Right lobe of liver (tissue), 6 donors: ENCODE measurements at regions not wholly inside any gene's neighbourhood (a gene's known extent, or its start where the extent isn't known, plus 50 kb on each side); places are given as distances from the start of the nearest gene placed in this dataset.

Experiments
- ATAC-seq, 4 donors: fragments of 200-7000 bp; cut with Tn5 transposase; one replicate each; pipeline ENCODE4 v1.9.1; 2020; ENCODE audit warnings: mild to moderate bottlenecking in 4 of 4, moderate library complexity in 4 of 4
- DNase-seq, 3 donors: peaks; one replicate each; pipeline ENCODE4 v3.0.0-alpha.2; 2020
- H3K27ac ChIP-seq, 3 donors: fragments of 200-600 bp; one replicate each; pipeline ENCODE4 v1.8.0; 2022
- H3K27me3 ChIP-seq, 2 donors: fragments of 200-600 bp; one replicate each; pipeline ENCODE4 v1.8.0; 2022
- H3K36me3 ChIP-seq, 4 donors: fragments of 200-600 bp; sonication (generic) in 1 of 4; one replicate each; pipeline versions ENCODE4 v1.5.1 to v1.8.0; 2017 to 2022; ENCODE audit warnings: control low read depth in 1 of 4
- H3K4me1 ChIP-seq, 4 donors: fragments of 200-600 bp; sonication (generic) in 1 of 4; one replicate each; pipeline versions ENCODE4 v1.5.1 to v1.8.0; 2017 to 2022; ENCODE audit warnings: control low read depth in 1 of 4
- H3K4me3 ChIP-seq, 3 donors: fragments of 200-600 bp; one replicate each; pipeline ENCODE4 v1.8.0; 2022
- H3K9me3 ChIP-seq, 4 donors: fragments of 200-600 bp; sonication (generic) in 1 of 4; one replicate each; pipeline versions ENCODE4 v1.5.1 to v1.8.0; 2017 to 2022; ENCODE audit warnings: control low read depth in 1 of 4
- CTCF ChIP-seq, 4 donors: fragments of 200-600 bp in 3 of 4; fragments of 450-650 bp in 1 of 4; IDR thresholded peaks; one replicate each; pipeline versions ENCODE4 v1.5.1 to v1.8.0; 2016 to 2022; ENCODE audit warnings: antibody characterized with exemption in 4 of 4, mild to moderate bottlenecking in 2 of 4
- POLR2A ChIP-seq: fragments of 450-650 bp; IDR thresholded peaks from one replicate; pipeline ENCODE4 v1.6.1; 2017; ENCODE audit warnings: antibody characterized with exemption, mild to moderate bottlenecking
- WGBS: methylation state at CpG from one replicate; pipeline ENCODE4 v1.1.6; 2018; ENCODE audit warnings: low coverage, low lambda C conversion rate; ENCODE audit not compliant: insufficient coverage; ENCODE audit errors: missing lambda C conversion rate; 5-methylcytosine and 5-hydroxymethylcytosine counted together
- intact Hi-C, 2 donors: fragments of 100-400 bp; cut with DNase I; formaldehyde crosslinking; loops; one replicate each; pipeline versions ENCODE4 v1.11.2 to v1.14.1; 2022
- donor health status: DM: no; HTN: yes; CAD: no.
- donor health status: DM: no; HTN: no; CAD: no.
- donor health status: DM: no; HTN: no; CAD: no.
- donor health status: DM: no; HTN: yes; CAD: no.
- donor health status: DM: no; HTN: yes; CAD: no.

- TF ChIP-seq CTCF (IDR thresholded peaks at IDR 0.05), result no peak
- no peak for TF ChIP-seq POLR2A
- DNase-seq (no peak), ATAC-seq (no peak)
- WGBS, result 33% methylated on average over 2 of the region's 2 CpGs
- Histone ChIP-seq H3K27me3 (no peaks in the 10 kb centered on the region), H3K9me3 (no peaks in the 10 kb centered on the region), H3K4me1 (no peaks in the 10 kb centered on the region), H3K36me3 (no peaks in the 10 kb centered on the region), H3K27ac (no peak overlapping the region), H3K4me3 (no peak overlapping the region)
- intact Hi-C loops, result no loop called here
Measured at GRCh38 chr15:81074773-81075172, 59.3 kb upstream of the CFAP161 start.

- 80% methylated on average over 1 of the region's 3 CpGs for WGBS
- H3K27me3 ChIP-seq, result no peaks in the 10 kb centered on the region
- no peak overlapping the region for H3K4me3 ChIP-seq
- H3K9me3 ChIP-seq, result no peaks in the 10 kb centered on the region
- TF ChIP-seq POLR2A, result no peak
- no peak for TF ChIP-seq CTCF (IDR thresholded peaks at IDR 0.05)
- H3K27ac ChIP-seq, result no peak overlapping the region
- DNase-seq, result no peak
- H3K4me1 ChIP-seq, result no peaks in the 10 kb centered on the region
- no peak for ATAC-seq
- no peaks in the 10 kb centered on the region for H3K36me3 ChIP-seq
- intact Hi-C loops, result no loop called here
Measured at GRCh38 chr15:81075272-81075671, 58.8 kb upstream of the CFAP161 start.

GRCh38 chr15:81080996-81081395 is 53.1 kb upstream of the CFAP161 start:
- TF ChIP-seq CTCF (IDR thresholded peaks at IDR 0.05) (no peak), POLR2A (no peak)
- WGBS, result 89% methylated on average over 2 of the region's 2 CpGs
- DNase-seq, result no peak
- ATAC-seq, result no peak
- Histone ChIP-seq H3K9me3 (no peaks in the 10 kb centered on the region), H3K36me3 (no peaks in the 10 kb centered on the region), H3K4me1 (no peaks in the 10 kb centered on the region), H3K27ac (no peak overlapping the region), H3K4me3 (no peak overlapping the region), H3K27me3 (no peaks in the 10 kb centered on the region)
- intact Hi-C loops, result no loop called here

- intact Hi-C loops, result no loop called here
- TF ChIP-seq POLR2A, result no peak
- TF ChIP-seq CTCF (IDR thresholded peaks at IDR 0.05), result no peak
- Histone ChIP-seq H3K4me1 (no peaks in the 10 kb centered on the region), H3K27ac (no peak overlapping the region), H3K27me3 (no peaks in the 10 kb centered on the region), H3K36me3 (no peaks in the 10 kb centered on the region), H3K4me3 (no peak overlapping the region), H3K9me3 (no peaks in the 10 kb centered on the region)
- DNase-seq, result no peak
- no peak for ATAC-seq
- 89% methylated on average over 2 of the region's 3 CpGs for WGBS
Measured at GRCh38 chr15:81083201-81083600, 50.9 kb upstream of the CFAP161 start.
